Heart right ventricle (tissue), 16 donors: ENCODE measurements at regions not wholly inside any gene's neighbourhood (a gene's known extent, or its start where the extent isn't known, plus 50 kb on each side); places are given as distances from the start of the nearest gene placed in this dataset.

Source experiments
- ATAC-seq, 8 donors: fragments of 200-7000 bp; cut with Tn5 transposase; one replicate each; pipeline ENCODE4 v1.9.1; 2020; ENCODE audit warnings: mild to moderate bottlenecking in 8 of 8, moderate library complexity in 8 of 8, moderate number of reproducible peaks in 1 of 8
- DNase-seq, 2 donors: peaks; one replicate each; pipeline ENCODE4 v3.0.0-alpha.2; 2020
- H3K27ac ChIP-seq, 10 donors: fragments of 200-600 bp; sonication (generic) in 2 of 10; one replicate each; pipeline versions ENCODE4 v1.5.0 to v1.8.0; 2020 to 2022; ENCODE audit warnings: mild to moderate bottlenecking in 3 of 10
- H3K27me3 ChIP-seq, 7 donors: fragments of 200-600 bp; one replicate each; pipeline ENCODE4 v1.8.0; 2021 to 2022; ENCODE audit warnings: mild to moderate bottlenecking in 2 of 7
- H3K36me3 ChIP-seq, 9 donors: fragments of 200-600 bp; sonication (generic) in 1 of 9; one replicate each; pipeline versions ENCODE4 v1.5.0 to v1.8.0; 2020 to 2022; ENCODE audit warnings: mild to moderate bottlenecking in 2 of 9
- H3K4me1 ChIP-seq, 9 donors: fragments of 200-600 bp; sonication (generic) in 1 of 9; one replicate each; pipeline versions ENCODE4 v1.5.0 to v1.8.0; 2020 to 2022; ENCODE audit warnings: mild to moderate bottlenecking in 4 of 9
- H3K4me3 ChIP-seq, 10 donors: fragments of 200-600 bp; sonication (generic) in 2 of 10; one replicate each; pipeline versions ENCODE4 v1.5.0 to v1.8.0; 2020 to 2022; ENCODE audit warnings: mild to moderate bottlenecking in 7 of 10, moderate library complexity in 2 of 10
- H3K9me3 ChIP-seq, 11 donors: fragments of 200-600 bp in 10 of 11; sonication (generic) in 2 of 11; one replicate each; pipeline versions ENCODE4 v1.5.0 to v1.8.0; 2013 to 2022; ENCODE audit warnings: mild to moderate bottlenecking in 2 of 11, control low read depth in 1 of 11, moderate library complexity in 1 of 11
- WGBS, 2 donors: extraction: QIAGEN DNeasy Blood & Tissue Kit; methylation state at CpG; one replicate each; pipeline ENCODE4 v1.1.7; 2013; ENCODE audit warnings: inconsistent platforms in 1 of 2; 5-methylcytosine and 5-hydroxymethylcytosine counted together
- intact Hi-C, 10 donors: fragments of 100-400 bp; cut with DNase I; formaldehyde crosslinking; loops; one replicate each; pipeline versions ENCODE4 v1.11.1 to v1.14.2; 2022
- TF ChIP-seq, protein P1 (sequence below), 9 donors: fragments of 200-600 bp; sonication (generic) in 2 of 9; IDR thresholded peaks; one replicate each; pipeline versions ENCODE4 v1.5.0 to v1.8.0; 2021 to 2022; ENCODE audit warnings: antibody characterized with exemption in 9 of 9, mild to moderate bottlenecking in 5 of 9, moderate library complexity in 1 of 9
- donor health status: Arrhythmogenic right ventricular cardiomyopathy.
- donor health status: ischemic (EF 13 %, LVEDD 7.1; RV severe dilation, severe dysfunction).
- donor health status: healthy with polysubstance abuse.
- donor health status: DM: no; HTN: yes; CAD: no.
- donor health status: DM: no; HTN: no; CAD: no.
- donor health status: ischemic (EF 25% LVEDD 6.9; RV normal size, moderate dysfunction).
- donor health status: ischemic (EF 25% LVEDD 5.7; RV mildly dilated, moderate dysfunction).
- donor health status: healthy.
- donor health status: DM: yes; HTN: yes; CAD: no.
- donor health status: Ischemic cardiomyopathy.
- donor health status: ischemic (EF 35%, LVEDD 5.7; RV mildly dilated, moderate dysfunction).
- donor health status: nonischemic (EF 11% LVEDD 7.7; RV severe dilation, severe dysfunction).
- donor health status: DM: yes; HTN: yes; CAD: no.
- donor health status: PGD.
- donor health status: ischemic (EF 29% LVEDD 5.4; RV normal size, mild dysfunction).
- donor health status: nonischemic (EF 23%, LVEDD 6.1; RV moderate dilation, normal function).

DNA sequence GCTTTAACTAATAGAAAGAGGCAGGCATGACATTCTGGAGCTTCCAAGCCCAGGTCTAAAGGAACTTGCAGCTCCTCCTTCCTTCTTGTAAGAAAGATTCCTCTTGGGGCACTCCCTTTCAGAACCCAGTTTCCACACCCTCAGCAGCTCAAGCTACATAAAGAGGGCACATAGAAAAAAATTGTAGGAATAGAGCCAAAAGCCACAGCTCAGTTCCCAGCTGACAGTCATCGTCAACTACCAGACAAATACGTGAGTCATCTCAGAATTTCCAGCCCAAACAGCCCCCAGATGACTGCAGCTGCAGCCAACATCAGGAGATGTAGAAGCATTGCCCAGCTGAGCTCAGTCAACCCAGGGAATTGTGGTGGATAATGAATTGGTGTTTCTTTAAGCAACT is 349.8 kb upstream of the ARID1B start:
- H3K4me3 ChIP-seq: no peak overlapping the region
- WGBS, 2 donors: 34 to 55% methylated on average over 2 of the region's 2 CpGs
- peaks cover 0 to 19% (median 6%) of the 10 kb centered on the region in 11 donors for H3K9me3 ChIP-seq
- H3K36me3 ChIP-seq: no peaks in the 10 kb centered on the region
- ATAC-seq (peak; percentile 75 to 84 (median 80)), DNase-seq (peak; percentile 12 to 37)
- TF ChIP-seq, protein P1, sequence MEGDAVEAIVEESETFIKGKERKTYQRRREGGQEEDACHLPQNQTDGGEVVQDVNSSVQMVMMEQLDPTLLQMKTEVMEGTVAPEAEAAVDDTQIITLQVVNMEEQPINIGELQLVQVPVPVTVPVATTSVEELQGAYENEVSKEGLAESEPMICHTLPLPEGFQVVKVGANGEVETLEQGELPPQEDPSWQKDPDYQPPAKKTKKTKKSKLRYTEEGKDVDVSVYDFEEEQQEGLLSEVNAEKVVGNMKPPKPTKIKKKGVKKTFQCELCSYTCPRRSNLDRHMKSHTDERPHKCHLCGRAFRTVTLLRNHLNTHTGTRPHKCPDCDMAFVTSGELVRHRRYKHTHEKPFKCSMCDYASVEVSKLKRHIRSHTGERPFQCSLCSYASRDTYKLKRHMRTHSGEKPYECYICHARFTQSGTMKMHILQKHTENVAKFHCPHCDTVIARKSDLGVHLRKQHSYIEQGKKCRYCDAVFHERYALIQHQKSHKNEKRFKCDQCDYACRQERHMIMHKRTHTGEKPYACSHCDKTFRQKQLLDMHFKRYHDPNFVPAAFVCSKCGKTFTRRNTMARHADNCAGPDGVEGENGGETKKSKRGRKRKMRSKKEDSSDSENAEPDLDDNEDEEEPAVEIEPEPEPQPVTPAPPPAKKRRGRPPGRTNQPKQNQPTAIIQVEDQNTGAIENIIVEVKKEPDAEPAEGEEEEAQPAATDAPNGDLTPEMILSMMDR (IDR thresholded peaks at IDR 0.05): no peak
- H3K27me3 ChIP-seq: no peaks in the 10 kb centered on the region
- H3K27ac ChIP-seq: peak overlapping the region in 6 of 10 donors; percentile 3 to 64 (median 44)
- H3K4me1 ChIP-seq: peaks cover 0 to 3% (median 0%) of the 10 kb centered on the region in 9 donors
- intact Hi-C loops: no loop called here

DNA sequence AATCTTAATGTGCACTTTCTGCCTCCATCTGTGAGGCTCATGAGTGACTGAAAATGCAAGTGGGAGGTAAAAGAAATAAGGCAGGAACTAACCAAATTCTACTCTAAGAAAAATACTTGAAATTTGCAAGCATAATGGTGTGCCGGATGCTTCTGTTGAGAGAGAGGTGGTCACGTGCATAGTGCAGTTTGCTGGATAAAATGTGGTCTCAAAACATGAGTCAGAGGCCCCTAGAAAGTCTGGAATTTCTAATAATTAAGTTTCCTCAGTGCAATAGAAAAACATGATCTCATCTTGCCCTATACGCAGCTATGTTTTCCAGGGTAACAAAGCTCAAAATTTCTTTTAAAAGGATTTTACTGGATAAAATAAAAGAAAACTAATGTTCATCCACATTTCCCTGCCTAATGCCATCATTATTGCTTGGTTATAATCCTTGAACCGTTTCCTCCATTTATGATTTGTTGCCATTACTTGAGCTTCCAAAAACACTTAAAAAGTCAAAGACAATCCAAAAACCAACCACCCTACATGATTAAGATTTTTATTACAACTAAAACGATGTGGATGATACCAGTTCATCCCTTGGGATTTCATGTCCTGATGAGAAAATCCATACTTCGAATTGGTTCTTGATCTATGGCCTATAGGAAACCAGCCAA is 351.7 kb upstream of the ARID1B start:
- peak in 6 of 8 donors; percentile 39 to 58 (median 46) for ATAC-seq
- peaks cover 0 to 3% (median 0%) of the 10 kb centered on the region in 9 donors for H3K4me1 ChIP-seq
- DNase-seq: peak in 1 of 2 donors; percentile 11
- H3K4me3 ChIP-seq: no peak overlapping the region
- intact Hi-C loops: no loop called here
- H3K9me3 ChIP-seq: peaks cover 0 to 29% (median 7%) of the 10 kb centered on the region in 11 donors
- peak overlapping the region in 5 of 10 donors; percentile 37 to 75 (median 59) for H3K27ac ChIP-seq
- TF ChIP-seq, protein P1 (IDR thresholded peaks at IDR 0.05): no peak
- WGBS, 2 donors: 66 to 76% methylated on average over 6 of the region's 6 CpGs
- no peaks in the 10 kb centered on the region for H3K27me3 ChIP-seq
- H3K36me3 ChIP-seq: no peaks in the 10 kb centered on the region

DNA sequence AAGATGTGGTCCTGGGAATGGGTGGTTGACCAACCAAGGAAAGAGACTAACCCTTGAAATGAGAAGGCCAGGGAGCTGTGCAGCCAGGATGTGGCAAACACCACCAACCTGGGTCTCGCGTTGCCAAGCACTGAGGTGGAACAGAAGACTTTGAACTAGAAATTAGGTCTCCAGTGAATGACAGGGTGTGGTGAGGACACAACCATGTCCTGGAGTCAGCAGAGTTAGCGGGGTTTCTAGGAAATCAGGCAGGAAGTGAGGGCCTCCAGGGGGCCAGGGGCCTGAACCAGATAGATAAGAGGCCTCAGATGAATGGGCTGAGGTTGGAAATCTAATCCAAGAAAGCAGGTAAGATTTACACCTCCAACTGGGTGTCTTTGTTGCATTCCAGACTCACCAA is 353.3 kb upstream of the ARID1B start:
- no peak for DNase-seq
- no peak for ATAC-seq
- TF ChIP-seq, protein P1 (IDR thresholded peaks at IDR 0.05): no peak
- 77 to 86% methylated on average over 3 of the region's 3 CpGs for WGBS, 2 donors
- H3K4me3 ChIP-seq: no peak overlapping the region
- intact Hi-C loops: no loop called here
- H3K27ac ChIP-seq: no peak overlapping the region
- H3K27me3 ChIP-seq: no peaks in the 10 kb centered on the region
- peaks cover 0 to 29% (median 7%) of the 10 kb centered on the region in 11 donors for H3K9me3 ChIP-seq
- H3K4me1 ChIP-seq: peaks cover 0 to 3% (median 0%) of the 10 kb centered on the region in 9 donors
- H3K36me3 ChIP-seq: no peaks in the 10 kb centered on the region

DNA sequence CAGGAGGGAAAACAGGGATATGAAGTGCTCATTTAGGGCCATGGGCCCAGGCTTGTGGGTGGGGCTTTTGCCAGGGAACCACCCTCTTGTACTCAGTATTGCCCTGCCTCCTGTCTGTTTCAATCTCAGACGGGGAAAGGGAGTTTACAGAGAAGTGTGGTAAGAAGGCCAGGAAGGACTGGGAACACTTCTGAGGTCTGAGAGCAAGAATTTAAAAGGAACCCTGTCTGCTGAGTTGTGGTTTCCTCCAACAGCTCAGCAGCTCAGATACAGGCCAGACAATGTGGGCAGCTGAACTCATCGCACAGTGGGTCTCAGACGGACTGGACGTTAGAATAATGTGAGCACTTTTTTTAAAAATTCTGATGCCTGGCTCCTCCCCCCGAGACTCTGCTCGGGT is 354.1 kb upstream of the ARID1B start:
- intact Hi-C loops: no loop called here
- ATAC-seq (no peak), DNase-seq (no peak)
- peaks cover 0 to 29% (median 7%) of the 10 kb centered on the region in 11 donors for H3K9me3 ChIP-seq
- H3K36me3 ChIP-seq: no peaks in the 10 kb centered on the region
- H3K27me3 ChIP-seq: no peaks in the 10 kb centered on the region
- H3K4me3 ChIP-seq: no peak overlapping the region
- no peak overlapping the region for H3K27ac ChIP-seq
- H3K4me1 ChIP-seq: peaks cover 0 to 3% (median 0%) of the 10 kb centered on the region in 9 donors
- TF ChIP-seq, protein P1 (IDR thresholded peaks at IDR 0.05): no peak
- 82 to 85% methylated on average over 6 of the region's 6 CpGs for WGBS, 2 donors
